ENCODE measurements at regions not wholly inside any gene's neighbourhood (a gene's known extent, or its start where the extent isn't known, plus 50 kb on each side); places are given as distances from the start of the nearest gene placed in this dataset.
"Not testable (repeated sequence)": the region's sequence is repeated elsewhere in the genome, so short reads cannot be mapped to it uniquely, and the experiment has no call there.

GRCh38 chr1:90348934-90349333, 354.0 kb downstream of the ZNF326 start:
- no peak for DNase-seq

GRCh38 chr1:90348459-90348858, 353.5 kb downstream of the ZNF326 start:
- not testable (repeated sequence) for DNase-seq

GRCh38 chr1:90347366-90347765, 352.5 kb downstream of the ZNF326 start:
- no peak for DNase-seq

GRCh38 chr1:90346757-90347156, 351.8 kb downstream of the ZNF326 start:
- DNase-seq: no peak

GRCh38 chr1:90346349-90346748, 351.4 kb downstream of the ZNF326 start:
- no peak for DNase-seq

- DNase-seq: no peak
Measured at GRCh38 chr1:90344963-90345730, 350.2 kb downstream of the ZNF326 start.

- DNase-seq: no peak
Measured at GRCh38 chr1:90341516-90341915, 346.6 kb downstream of the ZNF326 start.

- DNase-seq: peak in 1 of 3 experiments; percentile 57
Measured at GRCh38 chr1:90340606-90341005, 345.7 kb downstream of the ZNF326 start.

GRCh38 chr1:90339811-90340210, 344.9 kb downstream of the ZNF326 start:
- peak in 1 of 3 experiments; percentile 13 for DNase-seq

GRCh38 chr1:90336552-90337324, 341.8 kb downstream of the ZNF326 start:
- no peak for DNase-seq

GRCh38 chr1:90335558-90335957, 340.6 kb downstream of the ZNF326 start:
- DNase-seq: peak in 1 of 3 experiments; percentile 41

GRCh38 chr1:90334137-90334536, 339.2 kb downstream of the ZNF326 start:
- DNase-seq: no peak

GRCh38 chr1:90325168-90325567, 330.3 kb downstream of the ZNF326 start:
- no peak for DNase-seq

- no peak for DNase-seq
Measured at GRCh38 chr1:90322186-90322585, 327.3 kb downstream of the ZNF326 start.

- no peak for DNase-seq
Measured at GRCh38 chr1:90319918-90320317, 325.0 kb downstream of the ZNF326 start.

- DNase-seq: no peak
Measured at GRCh38 chr1:90318431-90318830, 323.5 kb downstream of the ZNF326 start.

GRCh38 chr1:90317628-90318027, 322.7 kb downstream of the ZNF326 start:
- no peak for DNase-seq

- no peak for DNase-seq
Measured at GRCh38 chr1:90314533-90314932, 319.6 kb downstream of the ZNF326 start.

- peak in 1 of 3 experiments; percentile 16 for DNase-seq
Measured at GRCh38 chr1:90313778-90314177, 318.9 kb downstream of the ZNF326 start.

- no peak for DNase-seq
Measured at GRCh38 chr1:90309806-90310205, 314.9 kb downstream of the ZNF326 start.

- no peak for DNase-seq
Measured at GRCh38 chr1:90308421-90308820, 313.5 kb downstream of the ZNF326 start.

GRCh38 chr1:90305577-90305976, 310.7 kb downstream of the ZNF326 start:
- no peak for DNase-seq

- DNase-seq: no peak
Measured at GRCh38 chr1:90296327-90296726, 301.4 kb downstream of the ZNF326 start.

- no peak for DNase-seq
Measured at GRCh38 chr1:90295534-90295933, 300.6 kb downstream of the ZNF326 start.

Measured in NCI-H1417 (cell line).